DOHH2 (cell line): ENCODE measurements at regions not wholly inside any gene's neighbourhood (a gene's known extent, or its start where the extent isn't known, plus 50 kb on each side); places are given as distances from the start of the nearest gene placed in this dataset.

Source experiments
- CTCF ChIP-seq: fragments of 200-600 bp; sonication (generic); IDR thresholded peaks from one replicate; pipeline ENCODE4 v1.5.1; 2014; ENCODE audit warnings: antibody characterized with exemption, mild to moderate bottlenecking, low read depth, low read length; ENCODE audit not compliant: poor library complexity, severe bottlenecking
- EZH2phosphoT487 ChIP-seq: fragments of 200-600 bp; sonication (generic); IDR thresholded peaks from 2 replicates; pipeline ENCODE4 v1.6.1; 2017; ENCODE audit warnings: borderline replicate concordance, mild to moderate bottlenecking, antibody characterized with exemption, low read length, moderate library complexity, mixed read lengths

GRCh38 chr3:76920511-76920910 is 119.4 kb upstream of the ROBO2 start:
- TF ChIP-seq CTCF (no peak), EZH2phosphoT487 (no peak)
